COLO829 (cell line): ENCODE measurements at regions not wholly inside any gene's neighbourhood (a gene's known extent, or its start where the extent isn't known, plus 50 kb on each side); places are given as distances from the start of the nearest gene placed in this dataset.
"Not testable (repeated sequence)": the region's sequence is repeated elsewhere in the genome, so short reads cannot be mapped to it uniquely, and the experiment has no call there.

ENCODE experiments used
- DNase-seq: peaks from one replicate; pipeline ENCODE4 v3.0.0; 2012; ENCODE audit warnings: low spot score

- no peak for DNase-seq
Measured at GRCh38 chr3:25844891-25845290, 55.0 kb downstream of the OXSM start.

- DNase-seq = no peak
Measured at GRCh38 chr3:25846282-25846681, 56.4 kb downstream of the OXSM start.

GRCh38 chr3:25849091-25849490, 59.2 kb downstream of the OXSM start:
- DNase-seq = no peak

DNA sequence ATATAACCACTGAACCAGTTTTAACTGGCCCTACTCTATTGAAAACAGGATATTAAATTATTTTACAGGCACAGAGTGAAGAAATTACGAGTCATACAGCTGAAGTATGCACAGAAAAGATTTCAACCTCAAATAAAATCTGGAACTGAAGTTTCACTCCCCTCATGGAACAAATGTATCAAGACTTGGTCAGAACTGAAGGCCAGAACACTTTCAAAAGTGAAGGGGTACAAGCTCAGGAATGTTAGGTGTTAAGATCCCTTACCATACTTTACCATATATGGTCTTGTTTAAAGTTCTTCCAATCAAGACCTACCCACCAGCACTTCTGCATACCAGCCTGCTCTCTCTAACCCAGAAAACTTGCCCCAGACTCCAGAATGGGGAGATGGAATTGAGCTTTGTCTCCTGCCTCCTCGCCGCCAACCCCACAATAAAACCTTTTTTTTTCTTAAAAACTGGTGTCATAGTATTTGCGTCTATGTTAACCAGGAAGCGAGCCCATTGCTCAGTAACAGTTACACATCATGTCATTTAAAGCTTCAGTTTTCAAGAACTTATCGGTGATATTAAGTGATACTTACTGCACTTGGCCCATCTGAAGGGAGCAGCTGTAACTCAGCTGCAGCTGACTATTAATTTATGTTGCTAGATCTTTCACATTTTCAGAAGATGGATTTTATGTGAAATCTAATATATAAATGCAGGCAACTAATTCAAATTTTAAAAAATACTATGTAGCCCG, 59.9 kb downstream of the OXSM start:
- no peak for DNase-seq

- DNase-seq = not testable (repeated sequence)
Measured at GRCh38 chr3:25851693-25852259, 61.9 kb downstream of the OXSM start.

- no peak for DNase-seq
Measured at GRCh38 chr3:25854214-25854613, 64.3 kb downstream of the OXSM start.

DNA sequence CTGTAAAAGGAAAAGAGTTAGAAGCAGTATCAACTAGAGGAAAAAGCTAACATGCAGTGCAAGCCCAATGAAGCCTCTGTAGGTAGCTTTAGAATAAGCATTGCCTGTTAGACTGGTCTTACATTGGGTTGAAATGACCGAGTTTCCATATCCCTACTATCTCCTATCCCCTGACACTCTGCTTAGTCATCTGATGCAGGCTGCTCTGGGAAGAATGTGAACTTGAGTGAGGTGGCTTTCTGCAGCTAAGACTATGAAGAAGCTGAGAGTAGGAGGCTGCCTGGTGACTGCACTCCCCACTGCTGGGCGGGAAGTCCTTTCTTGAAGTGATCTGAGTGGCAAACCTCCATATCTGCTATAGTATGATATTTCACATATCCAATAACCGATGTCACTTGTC, 64.7 kb downstream of the OXSM start:
- DNase-seq = peak; percentile 50

DNA sequence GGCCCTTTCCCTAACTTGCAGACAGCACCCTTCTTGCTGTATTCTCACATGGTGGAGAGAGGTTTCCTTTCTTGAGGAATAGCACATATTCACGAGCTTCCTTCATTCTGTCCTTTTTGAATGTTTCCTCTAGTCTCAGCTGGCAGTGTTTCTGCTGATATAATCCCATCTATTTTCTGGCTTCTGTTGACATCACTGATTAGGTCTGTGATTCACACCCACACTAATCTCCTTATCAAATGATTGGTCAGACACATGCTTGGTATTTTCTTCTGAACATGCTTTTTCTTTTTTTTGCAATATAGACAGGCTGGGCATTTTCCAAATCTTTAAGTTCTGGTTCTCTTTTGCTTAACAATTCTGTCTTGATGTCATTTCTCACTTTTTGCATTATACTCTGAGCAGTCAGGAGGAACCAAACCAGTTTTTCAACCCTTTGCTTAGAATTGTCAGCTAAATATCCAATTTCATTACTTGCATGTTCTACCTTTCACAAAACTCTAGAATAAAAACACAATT, 65.4 kb downstream of the OXSM start:
- DNase-seq = no peak

DNA sequence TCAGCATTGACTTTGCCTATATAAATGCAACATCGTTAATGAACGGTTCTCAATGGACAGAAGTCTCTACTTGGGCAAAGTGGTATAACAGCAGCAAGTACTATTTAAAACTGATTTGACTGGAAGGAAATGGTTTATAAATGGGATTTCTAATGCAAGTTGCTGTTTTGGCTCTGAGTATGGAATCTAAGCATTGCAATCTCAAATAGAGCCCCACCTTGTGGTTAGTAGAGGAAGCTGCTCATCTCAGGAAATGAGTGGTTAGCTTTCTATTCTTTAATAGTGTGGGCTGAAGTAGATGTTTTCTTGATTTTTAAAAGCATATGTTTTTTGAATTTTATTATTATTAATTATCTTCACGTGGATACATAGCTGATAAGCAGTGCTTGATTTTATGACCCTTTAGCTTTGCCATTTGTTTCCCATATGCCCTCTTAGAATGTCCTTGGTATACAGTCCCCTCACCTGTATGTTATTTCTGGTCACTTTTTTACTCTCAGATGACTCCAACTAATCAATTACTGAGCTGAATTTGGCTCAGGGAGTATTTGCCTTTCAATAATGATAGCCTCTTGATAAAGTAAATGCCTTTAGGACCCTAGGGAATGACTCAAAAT, 67.1 kb downstream of the OXSM start:
- DNase-seq = peak; percentile 92

DNA sequence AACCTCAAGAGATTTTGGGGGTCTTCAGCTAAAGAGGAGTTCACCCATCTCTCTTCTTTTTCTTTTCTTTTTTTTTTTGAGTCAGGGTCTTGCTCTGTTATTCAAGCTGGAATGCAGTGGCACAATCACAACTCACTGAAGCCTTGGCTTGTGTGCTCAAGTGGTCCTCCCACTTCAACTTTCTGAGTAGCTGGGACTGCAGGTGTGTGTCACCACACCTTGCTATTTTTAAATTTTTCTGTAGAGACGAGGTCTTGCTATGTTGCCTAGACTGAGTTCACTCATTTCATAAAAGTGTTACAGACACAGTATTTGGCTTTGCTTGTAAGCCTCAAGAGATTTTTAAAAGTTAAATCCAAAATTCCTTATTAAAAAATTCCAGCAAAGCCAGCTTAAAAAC, 71.7 kb downstream of the OXSM start:
- no peak for DNase-seq

GRCh38 chr3:25863011-25863415, 73.1 kb downstream of the OXSM start:
- DNase-seq = no peak

DNA sequence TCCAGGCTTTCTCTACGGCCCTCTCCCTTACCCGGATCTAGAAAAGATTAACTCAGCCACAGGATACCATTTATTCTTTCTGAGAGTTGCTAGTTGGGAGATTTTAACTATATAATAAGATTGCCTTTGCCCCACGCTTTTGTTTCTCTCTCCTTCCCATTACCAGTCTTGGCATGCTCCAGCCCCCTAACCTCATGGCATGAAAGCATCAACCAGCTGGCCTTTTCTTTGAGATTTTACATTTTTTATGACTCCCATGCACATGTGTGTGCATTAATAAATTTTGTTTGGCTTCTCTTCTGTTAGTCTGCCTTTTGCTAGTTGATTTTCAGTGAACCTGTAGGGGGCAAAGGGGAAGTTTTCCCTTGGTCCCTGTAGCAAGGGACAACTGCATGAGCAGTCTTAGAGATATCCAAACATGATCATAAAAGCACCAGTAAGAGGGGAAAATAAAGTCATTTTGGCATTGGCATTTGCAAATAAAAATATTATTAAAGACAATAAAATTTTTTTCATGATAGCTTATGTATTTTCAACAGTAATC, 73.6 kb downstream of the OXSM start:
- DNase-seq = no peak

DNA sequence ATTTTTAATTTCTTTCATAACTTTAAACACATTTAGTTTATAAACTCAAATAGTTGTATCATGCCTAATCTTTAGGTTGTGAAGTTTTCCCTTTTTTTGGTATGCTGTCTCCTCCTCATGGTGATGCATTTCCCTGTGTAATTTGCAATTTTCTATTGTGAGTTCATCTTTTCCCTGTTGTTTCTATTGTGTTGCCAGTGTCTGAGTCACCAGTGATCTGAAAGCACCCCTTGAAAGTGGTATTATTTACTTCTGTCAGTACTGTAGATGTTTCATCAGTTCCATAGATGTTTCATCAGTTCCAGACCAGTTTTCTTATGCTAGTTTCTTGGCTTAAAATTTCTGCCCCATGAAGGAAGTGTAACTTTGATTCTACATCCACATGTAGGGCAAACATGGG, 80.6 kb downstream of the OXSM start:
- no peak for DNase-seq

GRCh38 chr3:25872200-25872877, 82.4 kb downstream of the OXSM start:
- no peak for DNase-seq

GRCh38 chr3:25883492-25883891, 93.6 kb downstream of the OXSM start:
- DNase-seq = no peak

- DNase-seq = peak; percentile 71
Measured at GRCh38 chr3:25884981-25885380, 95.1 kb downstream of the OXSM start.

DNA sequence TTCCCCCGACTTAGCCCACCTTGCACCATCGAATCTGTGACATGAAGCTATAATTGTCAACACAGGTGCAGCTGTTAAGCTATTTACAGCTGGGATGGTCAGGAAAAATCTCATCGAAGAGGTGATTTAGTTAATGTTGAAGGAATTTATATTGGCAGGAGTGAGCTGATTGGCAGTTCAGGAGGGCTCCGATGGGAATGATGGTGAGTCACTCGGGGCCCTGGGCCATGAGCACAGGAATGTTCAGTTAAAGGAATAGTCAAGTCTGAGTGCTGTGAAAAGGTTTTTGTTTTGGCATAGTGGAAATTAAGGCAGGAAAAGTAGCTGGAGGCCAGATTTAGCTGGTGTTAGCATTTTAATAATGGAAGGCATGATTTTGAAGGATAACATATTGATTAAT, 95.7 kb downstream of the OXSM start:
- peak; percentile 98 for DNase-seq

GRCh38 chr3:25887907-25888306, 98.0 kb downstream of the OXSM start:
- DNase-seq = no peak

- DNase-seq = no peak
Measured at GRCh38 chr3:25888892-25889524, 99.1 kb downstream of the OXSM start.

DNA sequence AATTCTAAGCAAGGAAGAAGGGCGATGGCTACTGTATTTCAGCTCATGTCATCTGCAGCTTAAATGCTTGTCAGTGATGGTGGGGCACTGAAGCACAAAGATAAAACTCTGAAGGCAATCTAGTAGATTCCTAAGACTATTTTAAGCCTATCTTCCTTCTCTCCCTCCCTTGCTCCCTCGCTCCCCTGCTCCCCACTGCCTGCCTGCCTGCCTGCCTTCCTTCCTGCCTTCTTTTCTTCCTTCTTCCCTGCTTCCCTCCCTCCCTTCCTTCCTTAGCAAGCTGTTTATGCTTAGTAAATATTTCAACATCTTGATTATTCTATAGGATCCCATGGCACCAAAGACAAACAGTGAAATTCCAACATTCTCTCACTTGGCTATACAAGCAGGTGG, 99.6 kb downstream of the OXSM start:
- no peak for DNase-seq

- no peak for DNase-seq
Measured at GRCh38 chr3:25894101-25894500, 104.2 kb downstream of the OXSM start.

DNA sequence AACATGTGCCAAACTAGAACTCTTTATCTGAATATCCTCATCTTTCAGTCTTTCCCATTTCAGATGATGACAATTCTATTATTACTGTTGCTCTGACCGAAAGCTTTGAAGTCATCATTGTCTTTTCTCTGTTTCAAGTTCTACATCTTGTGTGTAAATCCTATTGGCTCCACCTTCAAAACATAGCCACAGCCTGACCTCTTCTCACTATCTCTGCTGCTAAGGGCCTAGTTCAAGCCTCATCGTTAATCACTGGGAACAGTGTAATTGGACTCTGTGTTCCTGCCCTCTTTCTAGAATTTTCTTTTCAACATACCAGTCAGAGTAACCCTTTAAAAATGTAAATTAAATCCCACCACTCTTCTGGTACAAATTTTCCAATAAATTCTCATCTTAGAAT, 105.1 kb downstream of the OXSM start:
- DNase-seq = no peak
